ENCODE measurements at regions not wholly inside any gene's neighbourhood (a gene's known extent, or its start where the extent isn't known, plus 50 kb on each side); places are given as distances from the start of the nearest gene placed in this dataset.

DNA sequence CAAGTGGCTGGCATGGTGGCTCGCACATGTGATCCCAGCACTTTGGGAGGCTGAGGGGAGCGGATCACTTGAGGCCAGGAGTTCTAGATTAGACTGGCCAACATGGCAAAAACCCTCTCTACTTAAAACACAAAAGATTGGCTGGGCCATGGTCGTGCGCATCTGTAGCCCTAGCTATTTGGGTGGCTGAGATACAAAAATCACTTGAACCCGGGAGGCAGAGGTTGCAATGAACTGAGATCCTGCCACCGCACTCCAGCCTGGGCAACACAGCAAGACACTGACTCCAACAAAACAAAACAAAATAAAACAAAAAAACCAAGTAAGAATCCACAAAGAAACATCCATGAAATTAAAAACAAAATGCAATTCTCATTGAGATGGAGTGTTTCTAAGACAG, 630.6 kb downstream of the UQCRFS1 start:
- TF ChIP-seq, protein P1, sequence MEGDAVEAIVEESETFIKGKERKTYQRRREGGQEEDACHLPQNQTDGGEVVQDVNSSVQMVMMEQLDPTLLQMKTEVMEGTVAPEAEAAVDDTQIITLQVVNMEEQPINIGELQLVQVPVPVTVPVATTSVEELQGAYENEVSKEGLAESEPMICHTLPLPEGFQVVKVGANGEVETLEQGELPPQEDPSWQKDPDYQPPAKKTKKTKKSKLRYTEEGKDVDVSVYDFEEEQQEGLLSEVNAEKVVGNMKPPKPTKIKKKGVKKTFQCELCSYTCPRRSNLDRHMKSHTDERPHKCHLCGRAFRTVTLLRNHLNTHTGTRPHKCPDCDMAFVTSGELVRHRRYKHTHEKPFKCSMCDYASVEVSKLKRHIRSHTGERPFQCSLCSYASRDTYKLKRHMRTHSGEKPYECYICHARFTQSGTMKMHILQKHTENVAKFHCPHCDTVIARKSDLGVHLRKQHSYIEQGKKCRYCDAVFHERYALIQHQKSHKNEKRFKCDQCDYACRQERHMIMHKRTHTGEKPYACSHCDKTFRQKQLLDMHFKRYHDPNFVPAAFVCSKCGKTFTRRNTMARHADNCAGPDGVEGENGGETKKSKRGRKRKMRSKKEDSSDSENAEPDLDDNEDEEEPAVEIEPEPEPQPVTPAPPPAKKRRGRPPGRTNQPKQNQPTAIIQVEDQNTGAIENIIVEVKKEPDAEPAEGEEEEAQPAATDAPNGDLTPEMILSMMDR (IDR thresholded peaks at IDR 0.05) = no peak
- TF ChIP-seq POLR2A (IDR thresholded peaks at IDR 0.05) = no peak
